Fibroblast of skin of abdomen (primary cell): ENCODE measurements at regions not wholly inside any gene's neighbourhood (a gene's known extent, or its start where the extent isn't known, plus 50 kb on each side); places are given as distances from the start of the nearest gene placed in this dataset.
"Not testable (repeated sequence)": the region's sequence is repeated elsewhere in the genome, so short reads cannot be mapped to it uniquely, and the experiment has no call there.

Source experiments
- DNase-seq: peaks from one replicate; pipeline ENCODE4 v3.0.0-alpha.2; 2013

- DNase-seq = no peak
These were observed 179.1 kb upstream of the IL1RAPL1 start for GRCh38 chrX:28408017-28408723.

GRCh38 chrX:28398342-28398741 is 188.9 kb upstream of the IL1RAPL1 start:
- no peak for DNase-seq

DNA sequence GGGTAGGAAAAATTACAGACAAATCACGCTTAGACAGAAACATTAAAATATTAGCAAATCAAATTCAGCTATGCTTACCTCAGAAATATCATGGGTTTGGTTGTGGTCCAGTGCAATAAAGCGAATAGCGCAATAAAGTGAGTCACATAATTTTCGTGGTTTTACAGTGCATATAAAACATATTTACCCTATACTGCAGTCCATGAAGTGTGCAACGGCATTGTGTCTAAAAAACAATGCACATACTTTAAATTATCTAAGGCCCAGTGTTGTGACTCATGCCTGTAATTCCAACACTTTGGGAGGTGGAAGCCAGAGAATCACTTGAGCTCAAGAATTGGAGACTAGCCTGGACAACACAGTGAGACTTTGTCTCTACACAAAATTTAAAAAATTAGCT is 195.7 kb upstream of the IL1RAPL1 start:
- DNase-seq = peak; percentile 9

GRCh38 chrX:28379103-28379502 is 208.1 kb upstream of the IL1RAPL1 start:
- DNase-seq = no peak

DNA sequence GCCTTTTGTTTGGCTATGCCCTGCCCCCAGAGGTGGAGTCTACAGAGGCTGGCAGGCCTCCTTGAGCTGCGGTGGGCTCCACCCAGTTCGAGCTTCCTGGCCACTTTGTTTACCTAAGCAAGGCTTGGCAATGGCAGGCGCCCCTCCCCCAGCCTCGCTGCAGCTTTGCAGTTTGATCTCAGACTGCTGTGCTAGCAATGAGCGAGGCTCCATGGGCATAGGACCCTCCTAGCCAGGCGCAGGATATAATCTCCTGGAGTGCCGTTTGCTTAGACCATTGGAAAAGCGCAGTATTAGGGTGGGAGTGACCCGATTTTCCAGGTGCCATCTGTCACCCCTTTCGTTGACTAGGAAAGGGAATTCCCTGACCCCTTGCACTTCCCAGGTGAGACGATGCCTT is 219.6 kb upstream of the IL1RAPL1 start:
- not testable (repeated sequence) for DNase-seq

- no peak for DNase-seq
These were observed 235.4 kb upstream of the IL1RAPL1 start for GRCh38 chrX:28351801-28352200.

- DNase-seq = no peak
These were observed 237.4 kb upstream of the IL1RAPL1 start for GRCh38 chrX:28349888-28350287.

DNA sequence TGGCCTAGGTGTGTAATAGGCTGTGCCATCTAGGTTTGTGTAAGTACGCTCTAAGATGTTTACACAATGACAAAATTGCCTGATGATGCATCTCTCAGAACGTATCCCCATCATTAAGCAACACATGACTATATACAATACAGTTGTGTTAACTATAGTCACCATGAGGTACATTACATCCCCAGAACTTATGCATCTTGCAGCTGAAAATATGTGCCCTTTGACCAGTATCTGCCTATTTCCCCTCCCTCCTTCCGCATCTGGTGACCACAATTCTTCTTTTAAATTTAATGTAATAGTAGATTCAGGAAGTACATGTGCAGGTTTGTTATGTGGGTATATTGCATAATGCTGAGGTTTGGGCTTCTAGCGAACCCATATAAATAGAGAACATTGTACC is 239.8 kb upstream of the IL1RAPL1 start:
- DNase-seq = no peak

- DNase-seq = no peak
These were observed 258.1 kb upstream of the IL1RAPL1 start for GRCh38 chrX:28329156-28329555.

GRCh38 chrX:28324321-28324721 is 262.9 kb upstream of the IL1RAPL1 start:
- DNase-seq = no peak

GRCh38 chrX:28321286-28321685 is 266.0 kb upstream of the IL1RAPL1 start:
- DNase-seq = no peak

DNA sequence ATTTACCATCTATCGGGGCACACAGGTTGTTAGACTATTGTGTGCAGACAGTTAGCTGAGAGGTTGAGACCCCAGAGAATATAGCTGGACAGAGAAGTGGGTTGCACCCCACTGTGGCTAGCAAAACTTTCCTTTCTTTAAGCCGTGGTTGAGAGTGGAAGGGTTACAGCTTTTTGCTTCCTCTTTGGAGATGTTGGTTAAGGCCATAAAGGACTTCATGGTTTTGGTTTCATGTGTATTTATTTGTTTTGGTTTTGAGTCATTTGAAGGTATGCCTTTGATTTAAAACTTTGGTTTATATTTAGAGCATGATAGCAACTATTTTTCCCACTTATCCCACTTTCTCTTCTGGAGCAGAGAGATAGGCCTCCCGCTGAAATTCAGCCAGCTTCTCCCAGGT is 274.3 kb upstream of the IL1RAPL1 start:
- DNase-seq = no peak

- DNase-seq = no peak
These were observed 275.0 kb upstream of the IL1RAPL1 start for GRCh38 chrX:28312259-28312658.

DNA sequence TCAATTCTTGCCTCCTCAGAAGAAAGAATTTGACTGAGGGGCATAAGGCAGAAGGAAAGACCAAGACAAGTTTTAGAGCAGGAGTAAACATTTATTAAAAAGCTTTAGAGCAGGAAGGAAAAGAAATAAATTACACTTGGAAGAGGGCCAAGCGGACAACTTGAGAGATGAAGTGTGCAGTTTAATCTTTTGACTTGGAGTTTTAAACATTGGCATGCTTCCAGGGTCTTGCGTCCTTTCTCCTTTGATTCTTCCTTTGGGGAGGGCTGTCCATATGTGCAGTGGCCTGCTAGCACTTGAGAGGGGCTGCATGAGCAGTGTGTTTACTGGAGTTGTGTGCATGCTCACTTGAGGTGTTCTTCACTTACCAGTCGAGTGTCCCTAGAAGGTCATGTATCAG is 275.8 kb upstream of the IL1RAPL1 start:
- DNase-seq = no peak

- no peak for DNase-seq
These were observed 283.8 kb upstream of the IL1RAPL1 start for GRCh38 chrX:28303486-28303885.

DNA sequence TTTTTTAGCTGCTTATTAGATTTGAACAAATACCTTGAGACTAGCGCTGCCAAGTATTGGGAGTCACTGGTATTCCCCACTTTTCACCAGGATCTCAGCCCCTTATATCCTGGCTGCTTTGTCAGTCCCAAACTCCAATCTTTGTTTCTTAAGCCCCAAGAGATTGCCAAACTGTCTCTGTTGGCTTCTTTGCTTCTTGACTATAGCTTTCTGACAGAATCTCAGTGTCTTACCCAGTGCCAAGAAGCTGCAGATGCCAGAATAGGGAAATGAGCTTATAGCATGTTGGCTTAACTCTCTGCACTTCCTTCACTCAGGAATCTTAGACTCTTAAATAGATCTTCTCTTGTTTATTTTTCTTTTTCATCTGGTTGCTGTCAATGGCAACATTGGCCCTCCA is 297.5 kb upstream of the DCAF8L1 start:
- DNase-seq = no peak

GRCh38 chrX:28278251-28278650 is 297.0 kb upstream of the DCAF8L1 start:
- no peak for DNase-seq

- no peak for DNase-seq
These were observed 292.5 kb upstream of the DCAF8L1 start for GRCh38 chrX:28273736-28274135.

GRCh38 chrX:28246675-28247074 is 265.4 kb upstream of the DCAF8L1 start:
- DNase-seq = no peak

GRCh38 chrX:28229217-28229616 is 248.0 kb upstream of the DCAF8L1 start:
- no peak for DNase-seq

DNA sequence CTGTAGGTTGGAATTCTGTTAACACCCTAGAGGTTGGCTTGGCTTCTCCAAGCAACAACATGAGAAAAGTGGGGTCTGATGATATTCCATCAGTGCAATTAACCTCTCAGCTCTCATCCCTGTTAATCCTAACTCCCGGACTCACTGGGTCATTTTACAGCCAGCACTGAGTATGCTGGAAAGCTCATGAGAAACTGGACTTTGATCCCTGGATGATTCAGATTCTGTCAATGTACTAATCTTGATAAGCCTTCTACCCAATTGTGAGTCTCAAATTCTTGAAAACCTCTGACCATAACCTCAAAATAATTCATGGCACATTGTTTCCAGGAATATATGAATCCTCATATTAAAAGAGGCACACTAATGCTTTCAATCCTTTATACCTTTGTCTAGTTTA is 244.3 kb upstream of the DCAF8L1 start:
- no peak for DNase-seq

GRCh38 chrX:28223991-28224390 is 242.7 kb upstream of the DCAF8L1 start:
- DNase-seq = no peak

DNA sequence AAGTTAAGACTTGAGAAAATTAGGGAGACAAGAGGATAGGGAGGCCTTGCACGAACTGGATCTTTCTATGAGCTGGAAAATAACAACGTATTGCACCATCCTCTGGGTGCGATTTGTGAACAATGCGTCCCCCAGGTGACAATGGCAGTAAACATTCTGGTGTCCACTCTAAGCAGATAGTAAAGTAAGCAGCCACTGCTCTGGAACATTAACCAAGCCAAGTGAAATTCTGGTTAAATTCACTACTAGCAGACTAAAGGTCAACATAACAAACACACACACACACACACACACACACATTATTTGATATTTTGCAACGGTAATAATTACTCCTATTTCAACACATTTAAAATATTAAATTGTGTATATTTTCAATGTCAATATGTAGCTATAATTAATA is 242.2 kb upstream of the DCAF8L1 start:
- DNase-seq = no peak

DNA sequence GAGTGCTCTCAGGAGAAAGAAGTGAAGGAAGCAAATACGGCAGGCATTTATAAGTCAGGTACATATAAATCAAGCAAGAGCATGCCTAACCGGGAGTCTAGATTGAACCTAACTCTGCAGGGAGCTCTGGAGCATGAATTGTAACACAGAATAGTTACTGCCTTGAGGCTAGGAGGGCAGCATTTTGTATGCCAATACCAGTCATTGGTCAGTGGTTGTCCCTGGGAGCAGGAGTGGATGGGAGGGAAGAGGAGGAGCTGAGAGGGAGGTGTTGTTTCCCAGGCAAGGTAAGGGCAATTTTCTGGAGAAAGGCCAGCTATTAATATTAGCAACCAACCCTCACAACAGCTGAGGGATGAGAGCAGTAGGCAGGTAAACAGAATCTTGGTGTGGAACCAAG is 224.7 kb upstream of the DCAF8L1 start:
- DNase-seq = no peak

DNA sequence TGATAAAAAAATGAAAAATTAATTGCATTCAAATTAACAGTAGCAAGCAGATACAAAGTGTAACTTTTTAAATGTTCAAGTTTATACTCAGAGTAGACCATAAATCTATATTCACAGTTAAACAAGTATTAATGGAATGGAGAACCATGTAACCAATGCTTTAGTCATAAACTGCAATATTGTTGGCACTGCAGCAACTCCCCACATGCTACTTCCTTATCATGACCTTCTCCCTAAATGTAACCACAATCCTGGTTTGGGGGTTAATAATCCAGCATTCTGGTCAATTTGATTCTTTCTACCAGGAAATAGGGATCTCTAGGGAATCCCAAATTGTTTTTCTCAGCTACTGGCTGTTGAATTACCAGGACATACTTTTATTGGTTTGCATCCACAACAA is 223.9 kb upstream of the DCAF8L1 start:
- peak; percentile 17 for DNase-seq
